Fibroblast of gingiva (primary cell): ENCODE measurements at regions not wholly inside any gene's neighbourhood (a gene's known extent, or its start where the extent isn't known, plus 50 kb on each side); places are given as distances from the start of the nearest gene placed in this dataset.

Experiments used
- DNase-seq: peaks from one replicate; pipeline ENCODE4 v3.0.0-alpha.2; 2011; ENCODE audit warnings: low read depth

- no peak for DNase-seq
Observed at GRCh38 chr2:15864176-15864769, 76.1 kb upstream of the MYCN start.

- DNase-seq = no peak
Observed at GRCh38 chr2:15865923-15866322, 74.4 kb upstream of the MYCN start.

GRCh38 chr2:15866563-15867193 lies 73.7 kb upstream of the MYCN start:
- no peak for DNase-seq

- DNase-seq = no peak
Observed at GRCh38 chr2:15867194-15868171, 72.9 kb upstream of the MYCN start.

- no peak for DNase-seq
Observed at GRCh38 chr2:15868186-15868585, 72.2 kb upstream of the MYCN start.

- no peak for DNase-seq
Observed at GRCh38 chr2:15868704-15869103, 71.6 kb upstream of the MYCN start.

- DNase-seq = no peak
Observed at GRCh38 chr2:15869396-15869795, 71.0 kb upstream of the MYCN start.

GRCh38 chr2:15869871-15870270 lies 70.5 kb upstream of the MYCN start:
- no peak for DNase-seq

- DNase-seq = no peak
Observed at GRCh38 chr2:15870565-15870964, 69.8 kb upstream of the MYCN start.

- DNase-seq = no peak
Observed at GRCh38 chr2:15871239-15871783, 69.0 kb upstream of the MYCN start.

GRCh38 chr2:15872854-15873253 lies 67.5 kb upstream of the MYCN start:
- DNase-seq = no peak

GRCh38 chr2:15874321-15874720 lies 66.0 kb upstream of the MYCN start:
- DNase-seq = no peak

- DNase-seq = no peak
Observed at GRCh38 chr2:15874854-15875804, 65.2 kb upstream of the MYCN start.

GRCh38 chr2:15875969-15876705 lies 64.2 kb upstream of the MYCN start:
- no peak for DNase-seq

GRCh38 chr2:15880226-15881119 lies 59.9 kb upstream of the MYCN start:
- no peak for DNase-seq

- no peak for DNase-seq
Observed at GRCh38 chr2:15881120-15881433, 59.3 kb upstream of the MYCN start.

GRCh38 chr2:15881676-15882075 lies 58.7 kb upstream of the MYCN start:
- no peak for DNase-seq

- DNase-seq = no peak
Observed at GRCh38 chr2:15882761-15883497, 57.4 kb upstream of the MYCN start.

GRCh38 chr2:15883684-15884083 lies 56.7 kb upstream of the MYCN start:
- DNase-seq = no peak
